Endothelial cell of umbilical vein (primary cell): ENCODE measurements at regions not wholly inside any gene's neighbourhood (a gene's known extent, or its start where the extent isn't known, plus 50 kb on each side); places are given as distances from the start of the nearest gene placed in this dataset.

Experiments used
- BruUV-seq: library from RNA; stranded (reverse); fragments of 400-500 nt; replicated peaks from 2 replicates; lab custom pipeline; 2021; lab: Mats Ljungman, UMichigan
- CTCF ChIA-PET: fragments of 300-600, 350-600 bp; sonication (Branson Sonifier 250); formaldehyde crosslinking; loops from one replicate; lab custom pipeline; 2021; ENCODE audit warnings: antibody characterized with exemption, inconsistent platforms; lab: Charles Lee
- POLR2A ChIA-PET: fragments of 300-600, 350-600 bp; sonication (Branson Sonifier 250); formaldehyde crosslinking; loops from one replicate; lab custom pipeline; 2021; ENCODE audit warnings: antibody characterized with exemption, inconsistent platforms; lab: Charles Lee
- DNase-seq: peaks from one replicate; pipeline ENCODE4 v3.0.0-alpha.2; 2011; ENCODE audit warnings: low read depth, low spot score
- FAIRE-seq: peaks from 2 replicates; lab custom pipeline; 2011; peaks lifted over from hg19 to GRCh38; lab: Jason Lieb, UNC
- H2AFZ ChIP-seq: 2 replicates; pipeline ENCODE4 v1.6.0; 2012; ENCODE audit warnings: low read depth, low read length, control low read depth, inconsistent platforms
- H3K27ac ChIP-seq: 2 replicates; pipeline ENCODE4 v1.5.1; 2011; ENCODE audit warnings: low read depth, mild to moderate bottlenecking, control low read depth, low read length, moderate library complexity; ENCODE audit not compliant: insufficient read depth
- H3K27me3 ChIP-seq, 2 experiments: 2 replicates each; pipeline versions ENCODE4 v1.6.0 to v1.6.1; 2011; ENCODE audit warnings: low read length in 2 of 2, mixed read lengths in 1 of 2; ENCODE audit not compliant: control insufficient read depth in 2 of 2, insufficient read depth in 2 of 2
- H3K36me3 ChIP-seq, 2 experiments: 2 replicates in 1 of 2; 3 replicates in 1 of 2; pipeline ENCODE4 v1.5.1; 2011; ENCODE audit warnings: low read length in 2 of 2, mild to moderate bottlenecking in 1 of 2, moderate library complexity in 1 of 2; ENCODE audit not compliant: control insufficient read depth in 2 of 2, insufficient read depth in 2 of 2; ENCODE audit errors: extremely low read depth in 1 of 2
- H3K4me1 ChIP-seq: 3 replicates; pipeline ENCODE4 v1.5.1; 2011; ENCODE audit warnings: mild to moderate bottlenecking, low read length; ENCODE audit not compliant: control insufficient read depth, insufficient read depth; ENCODE audit errors: extremely low read depth
- H3K4me2 ChIP-seq: 2 replicates; pipeline ENCODE4 v1.6.1; 2011; ENCODE audit warnings: low read length, control low read depth, mixed read lengths; ENCODE audit not compliant: insufficient read depth
- H3K4me3 ChIP-seq, 3 experiments: fragments of 200-600 bp in 1 of 3; sonication (generic), shearing (Covaris generic) in 1 of 3; replicated peaks in 1 of 3; 2 replicates each; pipeline ENCODE4 v1.5.1; 2011 to 2016; ENCODE audit warnings: control low read depth in 3 of 3, low read length in 3 of 3, mild to moderate bottlenecking in 2 of 3, inconsistent platforms in 1 of 3, low read depth in 1 of 3, moderate library complexity in 1 of 3; ENCODE audit not compliant: insufficient read depth in 1 of 3
- H3K79me2 ChIP-seq: 2 replicates; pipeline ENCODE4 v1.6.0; 2012; ENCODE audit warnings: low read length, inconsistent platforms; ENCODE audit not compliant: control insufficient read depth, insufficient read depth
- H3K9ac ChIP-seq: replicated peaks from 2 replicates; pipeline ENCODE3; 2011; ENCODE audit warnings: low read length, control low read depth; ENCODE audit not compliant: insufficient read depth; ENCODE audit errors: extremely low read depth
- H3K9me1 ChIP-seq: replicated peaks from 3 replicates; pipeline ENCODE4 v1.6.0; 2011; ENCODE audit warnings: mild to moderate bottlenecking, low read length; ENCODE audit not compliant: control insufficient read depth, insufficient read depth; ENCODE audit errors: extremely low read depth
- H3K9me3 ChIP-seq: replicated peaks from 2 replicates; pipeline ENCODE4 v1.5.1; 2012; ENCODE audit warnings: low read length, inconsistent platforms; ENCODE audit not compliant: control insufficient read depth, insufficient read depth
- H4K20me1 ChIP-seq: replicated peaks from 2 replicates; pipeline ENCODE3; 2011; ENCODE audit warnings: mild to moderate bottlenecking, low read length; ENCODE audit not compliant: control insufficient read depth, insufficient read depth; ENCODE audit errors: extremely low read depth
- EZH2 ChIP-seq: IDR thresholded peaks from 2 replicates; pipeline ENCODE4 v1.6.1; 2012; ENCODE audit warnings: borderline replicate concordance, low read depth, mild to moderate bottlenecking, moderate library complexity, low read length, inconsistent platforms; ENCODE audit not compliant: severe bottlenecking
- FOS ChIP-seq: IDR thresholded peaks from 2 replicates; pipeline ENCODE4 v1.6.1; 2011; ENCODE audit warnings: mild to moderate bottlenecking, low read length, moderate library complexity, borderline replicate concordance; ENCODE audit not compliant: insufficient read depth
- GATA2 ChIP-seq: IDR thresholded peaks from 2 replicates; pipeline ENCODE4 v1.7.0; 2011; ENCODE audit warnings: low read depth, mild to moderate bottlenecking, moderate library complexity, mixed read lengths, low read length; ENCODE audit not compliant: insufficient read length, insufficient read depth
- JUN ChIP-seq: IDR thresholded peaks from 2 replicates; pipeline ENCODE4 v1.6.1; 2011; ENCODE audit warnings: borderline replicate concordance, low read depth; ENCODE audit not compliant: insufficient read length, insufficient read depth
- MAX ChIP-seq: IDR thresholded peaks from 2 replicates; pipeline ENCODE4 v1.6.1; 2011; ENCODE audit not compliant: insufficient read depth, insufficient read length
- POLR2AphosphoS5 ChIP-seq: IDR thresholded peaks from 2 replicates; pipeline ENCODE4 v1.6.1; 2012; ENCODE audit warnings: low read depth, mild to moderate bottlenecking, control low read depth, low read length, moderate library complexity; ENCODE audit not compliant: insufficient read depth
- dilution Hi-C: fragments of 300-500 bp; cut with MboI; formaldehyde crosslinking; loops from one replicate; pipeline ENCODE4 v1.15.0; 2019; ENCODE audit warnings: low sequenced_read_pairs; ENCODE audit not compliant: extremely low pct_ligation_motif_present
- intact Hi-C: fragments of 100-400 bp; cut with micrococcal nuclease; formaldehyde crosslinking; loops from one replicate; pipeline ENCODE4 v1.10.0; 2022

GRCh38 chr6:100230953-100231316, 233.8 kb downstream of the SIM1 start:
- ChIA-PET POLR2A (no interaction called here), CTCF (interaction anchor here (0.7 to 3.4 kb wide), 5 partner anchors 27 to 229 kb away, joined by 3 to 13 read pairs (median 4); no protein-coding TSS in a partner anchor)
- Histone ChIP-seq H3K4me2 (peak overlapping the region; percentile 32), H3K36me3 (no peaks in the 10 kb centered on the region), H3K27ac (peak overlapping the region; percentile 20), H3K9me3 (no peaks in the 10 kb centered on the region), H2AFZ (peak overlapping the region; percentile 91), H3K79me2 (no peaks in the 10 kb centered on the region), H3K9ac (no peak overlapping the region), H3K9me1 (no peaks in the 10 kb centered on the region), H3K4me3 (no peak overlapping the region), H3K27me3 (no peaks in the 10 kb centered on the region), H4K20me1 (no peaks in the 10 kb centered on the region), H3K4me1 (peaks cover 35% of the 10 kb centered on the region)
- dilution Hi-C loops: no loop called here
- intact Hi-C loops: no loop called here
- no TSS peak for BruUV-seq
- FAIRE-seq: peak; percentile 75
- TF ChIP-seq GATA2 (peak; percentile 69), EZH2 (no peak), MAX (no peak), JUN (peak; percentile 41), POLR2AphosphoS5 (peak; percentile 27), FOS (peak; percentile 77)
- DNase-seq: peak; percentile 51
